ENCODE measurements at regions not wholly inside any gene's neighbourhood (a gene's known extent, or its start where the extent isn't known, plus 50 kb on each side); places are given as distances from the start of the nearest gene placed in this dataset.

GRCh38 chr15:62853114-62853840 lies 189.3 kb upstream of the TPM1 start:
- no peaks in the 10 kb centered on the region for H3K9me2 ChIP-seq (ENCODE audit: insufficient read depth, low read length)
- no peaks in the 10 kb centered on the region for H3K79me2 ChIP-seq (replicated peaks; ENCODE audit: insufficient read depth, low read length)
- H3K9me3 ChIP-seq (ENCODE audit: low read length) = no peaks in the 10 kb centered on the region
- H3K27ac ChIP-seq (ENCODE audit: low read length) = no peak overlapping the region
- H4K20me1 ChIP-seq (ENCODE audit: insufficient read depth) = no peaks in the 10 kb centered on the region
- H2AFZ ChIP-seq (ENCODE audit: low read depth, low read length) = no peak overlapping the region
- H3K36me3 ChIP-seq (ENCODE audit: insufficient read depth, low read length) = no peaks in the 10 kb centered on the region
- no peak overlapping the region for H3K9ac ChIP-seq (ENCODE audit: low read length)
- H3K27me3 ChIP-seq (ENCODE audit: insufficient read depth, low read depth, low read length) = no peaks in the 10 kb centered on the region
- no peak overlapping the region for H3K4me3 ChIP-seq (ENCODE audit: low read length)
- H3F3A ChIP-seq (ENCODE audit: insufficient read depth, low read length, poor library complexity, severe bottlenecking) = no peaks in the 10 kb centered on the region
- no peak for TF ChIP-seq RAD21 (conservative IDR thresholded peaks at IDR 0.05)
- TF ChIP-seq EZH2 (IDR thresholded peaks at IDR 0.05; ENCODE audit: borderline replicate concordance, insufficient read depth, low read length, poor library complexity, severe bottlenecking) = no peak
- no peak for TF ChIP-seq REST (IDR thresholded peaks at IDR 0.05; ENCODE audit: borderline replicate concordance)
- TF ChIP-seq CTCF (IDR thresholded peaks at IDR 0.05; ENCODE audit: poor library complexity, severe bottlenecking) = no peak
- TF ChIP-seq EP300 (conservative IDR thresholded peaks at IDR 0.05; ENCODE audit: poor library complexity, severe bottlenecking) = no peak
- no peak for TF ChIP-seq SMC3 (conservative IDR thresholded peaks at IDR 0.05; ENCODE audit: poor library complexity)
- TF ChIP-seq MXI1 (conservative IDR thresholded peaks at IDR 0.05; ENCODE audit: poor library complexity, severe bottlenecking) = no peak
- TF ChIP-seq POLR2AphosphoS5 (IDR thresholded peaks at IDR 0.05) = no peak
- TF ChIP-seq TAF1 (IDR thresholded peaks at IDR 0.05; ENCODE audit: low read depth) = no peak
- no peak overlapping the region for H3K4me2 ChIP-seq (ENCODE audit: low read length)

- no peak overlapping the region for H3K4me2 ChIP-seq (ENCODE audit: low read length)
- TF ChIP-seq RAD21 (conservative IDR thresholded peaks at IDR 0.05) = no peak
- TF ChIP-seq REST (IDR thresholded peaks at IDR 0.05; ENCODE audit: borderline replicate concordance) = no peak
- no peak for TF ChIP-seq POLR2AphosphoS5 (IDR thresholded peaks at IDR 0.05)
- TF ChIP-seq EP300 (conservative IDR thresholded peaks at IDR 0.05; ENCODE audit: poor library complexity, severe bottlenecking) = no peak
- no peak for TF ChIP-seq EZH2 (IDR thresholded peaks at IDR 0.05; ENCODE audit: borderline replicate concordance, insufficient read depth, low read length, poor library complexity, severe bottlenecking)
- no peak for TF ChIP-seq SMC3 (conservative IDR thresholded peaks at IDR 0.05; ENCODE audit: poor library complexity)
- TF ChIP-seq CTCF (IDR thresholded peaks at IDR 0.05; ENCODE audit: poor library complexity, severe bottlenecking) = no peak
- no peak for TF ChIP-seq MXI1 (conservative IDR thresholded peaks at IDR 0.05; ENCODE audit: poor library complexity, severe bottlenecking)
- no peak for TF ChIP-seq TAF1 (IDR thresholded peaks at IDR 0.05; ENCODE audit: low read depth)
Measured at GRCh38 chr15:62853841-62854225, 188.7 kb upstream of the TPM1 start.

More at GRCh38 chr15:62853841-62854225, 188.7 kb upstream of the TPM1 start:
- Histone ChIP-seq H3F3A (ENCODE audit: insufficient read depth, low read length, poor library complexity, severe bottlenecking) (no peaks in the 10 kb centered on the region), H3K27ac (ENCODE audit: low read length) (no peak overlapping the region), H3K4me3 (ENCODE audit: low read length) (no peak overlapping the region), H3K9me3 (ENCODE audit: low read length) (no peaks in the 10 kb centered on the region), H3K9me2 (ENCODE audit: insufficient read depth, low read length) (no peaks in the 10 kb centered on the region), H3K9ac (ENCODE audit: low read length) (no peak overlapping the region), H3K79me2 (replicated peaks; ENCODE audit: insufficient read depth, low read length) (no peaks in the 10 kb centered on the region), H2AFZ (ENCODE audit: low read depth, low read length) (no peak overlapping the region), H3K36me3 (ENCODE audit: insufficient read depth, low read length) (no peaks in the 10 kb centered on the region), H4K20me1 (ENCODE audit: insufficient read depth) (no peaks in the 10 kb centered on the region), H3K27me3 (ENCODE audit: insufficient read depth, low read depth, low read length) (no peaks in the 10 kb centered on the region)
